ENCODE measurements at regions not wholly inside any gene's neighbourhood (a gene's known extent, or its start where the extent isn't known, plus 50 kb on each side); places are given as distances from the start of the nearest gene placed in this dataset.

- H3K36me3 ChIP-seq (ENCODE audit: control insufficient read depth, insufficient read depth, low read length) = no peaks in the 10 kb centered on the region
- no peak overlapping the region for H3K27ac ChIP-seq (ENCODE audit: insufficient read depth, low read depth, low read length, poor library complexity, severe bottlenecking)
- H3K9me3 ChIP-seq (ENCODE audit: control insufficient read depth, low read length) = no peaks in the 10 kb centered on the region
- H3K27me3 ChIP-seq (ENCODE audit: control insufficient read depth, insufficient read depth, low read length, poor library complexity, severe bottlenecking) = peaks cover 61% of the 10 kb centered on the region
- H3K4me1 ChIP-seq (ENCODE audit: control insufficient read depth, insufficient read depth, low read length) = peaks cover 8% of the 10 kb centered on the region
- 0% methylated on average over 105 of the region's 105 CpGs for WGBS, 2 experiments
- H3K4me3 ChIP-seq (ENCODE audit: insufficient read depth, low read depth, low read length) = peak overlapping the region; percentile 71
Observed at GRCh38 chr4:71186566-71187403, 152.0 kb upstream of the SLC4A4 start.

DNA sequence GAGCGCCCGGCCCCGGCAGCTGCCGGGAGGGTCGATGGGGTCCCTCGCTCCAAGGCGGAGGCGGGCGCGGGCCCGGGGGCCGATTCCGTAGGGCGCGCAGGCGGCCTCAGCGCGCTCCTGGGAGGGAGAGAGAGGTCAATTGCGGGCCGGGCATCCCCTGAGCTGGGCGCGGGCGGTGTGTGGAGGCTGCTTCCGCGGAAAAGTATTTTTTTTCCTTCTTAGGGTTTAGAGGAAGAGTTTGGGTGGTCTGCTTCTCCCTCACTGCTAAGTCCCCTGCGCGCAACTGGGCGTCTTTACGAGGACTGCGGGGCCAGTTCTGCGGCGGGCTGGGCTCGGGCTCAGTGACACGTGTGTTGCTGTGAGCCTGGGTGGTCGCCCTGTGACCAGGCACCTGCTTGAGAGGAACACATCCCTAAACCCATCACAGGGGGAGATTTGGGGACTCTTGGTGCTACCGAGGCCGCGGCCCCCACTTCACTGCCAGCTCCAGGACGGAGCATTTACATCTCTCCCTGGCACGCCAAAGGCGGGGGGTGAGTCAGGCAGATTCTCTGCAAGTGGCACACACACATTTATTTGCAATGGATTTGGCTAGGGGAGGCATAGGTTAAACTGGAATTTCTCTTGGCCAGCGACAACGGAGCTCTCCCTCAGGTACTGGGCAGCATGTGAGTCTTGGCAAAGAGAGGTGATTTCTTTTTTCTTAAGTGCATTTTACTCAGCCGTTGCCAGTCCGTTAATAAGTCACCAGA lies 151.2 kb upstream of the SLC4A4 start:
- Histone ChIP-seq H3K4me3 (ENCODE audit: insufficient read depth, low read depth, low read length) (peak overlapping the region; percentile 71), H3K9me3 (ENCODE audit: control insufficient read depth, low read length) (no peaks in the 10 kb centered on the region), H3K4me1 (ENCODE audit: control insufficient read depth, insufficient read depth, low read length) (peaks cover 8% of the 10 kb centered on the region), H3K36me3 (ENCODE audit: control insufficient read depth, insufficient read depth, low read length) (no peaks in the 10 kb centered on the region), H3K27me3 (ENCODE audit: control insufficient read depth, insufficient read depth, low read length, poor library complexity, severe bottlenecking) (peaks cover 61% of the 10 kb centered on the region), H3K27ac (ENCODE audit: insufficient read depth, low read depth, low read length, poor library complexity, severe bottlenecking) (no peak overlapping the region)
- 1% methylated on average over 45 of the region's 45 CpGs for WGBS, 2 experiments

DNA sequence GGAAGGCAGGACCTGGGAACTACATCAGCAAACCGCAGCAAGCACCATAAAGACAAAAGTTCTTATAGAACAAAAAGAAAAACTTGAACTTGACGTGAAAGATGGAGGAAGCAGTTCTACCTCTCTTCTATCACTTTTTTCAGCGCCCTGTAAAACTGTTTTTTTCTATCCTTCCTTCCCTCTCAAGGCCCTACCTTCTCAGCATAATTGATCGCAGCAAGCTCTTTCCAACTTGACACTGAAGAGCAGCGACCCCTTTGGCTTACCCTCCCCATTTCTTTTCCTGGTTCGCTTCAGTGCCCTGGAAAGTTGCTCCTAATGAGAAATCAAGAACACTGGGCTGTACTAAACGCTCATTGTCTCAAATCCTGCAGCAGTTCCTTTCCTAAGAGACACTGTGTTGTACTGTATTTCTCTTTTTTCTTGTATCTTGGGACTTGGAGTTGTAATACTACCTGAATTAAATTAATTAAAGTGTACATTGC lies 150.6 kb upstream of the SLC4A4 start:
- WGBS, 2 experiments = 10 to 14% methylated on average over 7 of the region's 7 CpGs
- Histone ChIP-seq H3K36me3 (ENCODE audit: control insufficient read depth, insufficient read depth, low read length) (no peaks in the 10 kb centered on the region), H3K27me3 (ENCODE audit: control insufficient read depth, insufficient read depth, low read length, poor library complexity, severe bottlenecking) (peaks cover 61% of the 10 kb centered on the region), H3K27ac (ENCODE audit: insufficient read depth, low read depth, low read length, poor library complexity, severe bottlenecking) (no peak overlapping the region), H3K4me3 (ENCODE audit: insufficient read depth, low read depth, low read length) (peak overlapping the region; percentile 71), H3K9me3 (ENCODE audit: control insufficient read depth, low read length) (no peaks in the 10 kb centered on the region), H3K4me1 (ENCODE audit: control insufficient read depth, insufficient read depth, low read length) (peaks cover 8% of the 10 kb centered on the region)

DNA sequence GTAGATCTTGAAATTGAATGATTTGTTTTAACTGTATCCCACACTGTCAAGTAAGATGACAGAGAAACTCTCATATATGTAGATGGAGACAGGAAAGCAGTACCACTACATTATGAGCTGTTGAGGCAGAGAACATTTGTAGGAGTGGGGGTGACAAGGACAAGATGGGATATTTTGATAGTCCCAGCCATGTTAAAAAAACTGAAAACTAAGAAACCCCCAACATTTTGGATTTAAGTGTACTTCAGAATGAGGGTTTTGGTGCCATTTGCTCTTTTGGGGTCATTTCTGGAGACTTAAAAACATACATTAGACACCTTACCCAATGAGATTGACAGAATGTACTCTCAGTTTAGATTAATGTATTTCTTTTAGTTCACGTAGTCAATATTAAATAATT lies 149.9 kb upstream of the SLC4A4 start:
- 100% methylated on average over 1 of the region's 1 CpG for WGBS, 2 experiments

GRCh38 chr4:71189471-71189870 lies 149.3 kb upstream of the SLC4A4 start:
- no peak overlapping the region for H3K4me3 ChIP-seq (ENCODE audit: insufficient read depth, low read depth, low read length)
- no peaks in the 10 kb centered on the region for H3K36me3 ChIP-seq (ENCODE audit: control insufficient read depth, insufficient read depth, low read length)
- no peaks in the 10 kb centered on the region for H3K9me3 ChIP-seq (ENCODE audit: control insufficient read depth, low read length)
- WGBS, 2 experiments = 93% methylated on average over 6 of the region's 6 CpGs
- H3K27ac ChIP-seq (ENCODE audit: insufficient read depth, low read depth, low read length, poor library complexity, severe bottlenecking) = no peak overlapping the region
- peaks cover 58% of the 10 kb centered on the region for H3K27me3 ChIP-seq (ENCODE audit: control insufficient read depth, insufficient read depth, low read length, poor library complexity, severe bottlenecking)
- peaks cover 8% of the 10 kb centered on the region for H3K4me1 ChIP-seq (ENCODE audit: control insufficient read depth, insufficient read depth, low read length)

More for the DNA sequence above, 149.9 kb upstream of the SLC4A4 start:
- Histone ChIP-seq H3K27ac (ENCODE audit: insufficient read depth, low read depth, low read length, poor library complexity, severe bottlenecking) (no peak overlapping the region), H3K36me3 (ENCODE audit: control insufficient read depth, insufficient read depth, low read length) (no peaks in the 10 kb centered on the region), H3K4me1 (ENCODE audit: control insufficient read depth, insufficient read depth, low read length) (peaks cover 8% of the 10 kb centered on the region), H3K4me3 (ENCODE audit: insufficient read depth, low read depth, low read length) (no peak overlapping the region), H3K9me3 (ENCODE audit: control insufficient read depth, low read length) (no peaks in the 10 kb centered on the region), H3K27me3 (ENCODE audit: control insufficient read depth, insufficient read depth, low read length, poor library complexity, severe bottlenecking) (peaks cover 61% of the 10 kb centered on the region)

- 86 to 90% methylated on average over 1 of the region's 1 CpG for WGBS, 2 experiments
- Histone ChIP-seq H3K36me3 (ENCODE audit: control insufficient read depth, insufficient read depth, low read length) (no peaks in the 10 kb centered on the region), H3K4me3 (ENCODE audit: insufficient read depth, low read depth, low read length) (no peak overlapping the region), H3K27ac (ENCODE audit: insufficient read depth, low read depth, low read length, poor library complexity, severe bottlenecking) (no peak overlapping the region), H3K4me1 (ENCODE audit: control insufficient read depth, insufficient read depth, low read length) (peaks cover 6% of the 10 kb centered on the region), H3K27me3 (ENCODE audit: control insufficient read depth, insufficient read depth, low read length, poor library complexity, severe bottlenecking) (peaks cover 8% of the 10 kb centered on the region), H3K9me3 (ENCODE audit: control insufficient read depth, low read length) (no peaks in the 10 kb centered on the region)
Observed at GRCh38 chr4:71194454-71194853, 144.4 kb upstream of the SLC4A4 start.

DNA sequence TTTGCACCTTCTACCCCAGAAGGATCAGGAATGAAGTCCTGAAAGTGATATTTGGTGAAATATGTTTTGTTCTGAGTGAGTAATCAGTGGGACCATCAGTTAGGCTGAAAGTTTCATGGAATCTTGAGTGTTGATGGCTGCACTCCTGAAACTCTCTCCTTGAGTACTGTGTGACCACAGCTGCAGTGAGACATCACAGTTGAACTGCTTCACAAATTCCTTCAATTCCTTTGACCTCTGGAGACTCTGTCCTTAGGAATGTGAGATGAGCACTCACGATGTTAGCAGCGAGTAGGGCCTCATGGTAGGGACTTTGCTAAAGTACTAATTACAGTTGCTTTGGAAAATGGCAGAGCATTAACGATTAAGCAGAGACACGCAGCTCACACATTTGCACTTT lies 142.9 kb upstream of the SLC4A4 start:
- H3K27ac ChIP-seq (ENCODE audit: insufficient read depth, low read depth, low read length, poor library complexity, severe bottlenecking) = no peak overlapping the region
- H3K9me3 ChIP-seq (ENCODE audit: control insufficient read depth, low read length) = no peaks in the 10 kb centered on the region
- H3K4me1 ChIP-seq (ENCODE audit: control insufficient read depth, insufficient read depth, low read length) = peaks cover 6% of the 10 kb centered on the region
- H3K36me3 ChIP-seq (ENCODE audit: control insufficient read depth, insufficient read depth, low read length) = no peaks in the 10 kb centered on the region
- no peaks in the 10 kb centered on the region for H3K27me3 ChIP-seq (ENCODE audit: control insufficient read depth, insufficient read depth, low read length, poor library complexity, severe bottlenecking)
- 48 to 53% methylated on average over 4 of the region's 4 CpGs for WGBS, 2 experiments
- no peak overlapping the region for H3K4me3 ChIP-seq (ENCODE audit: insufficient read depth, low read depth, low read length)

- Histone ChIP-seq H3K27ac (ENCODE audit: insufficient read depth, low read depth, low read length, poor library complexity, severe bottlenecking) (no peak overlapping the region), H3K4me1 (ENCODE audit: control insufficient read depth, insufficient read depth, low read length) (peaks cover 6% of the 10 kb centered on the region), H3K36me3 (ENCODE audit: control insufficient read depth, insufficient read depth, low read length) (no peaks in the 10 kb centered on the region), H3K9me3 (ENCODE audit: control insufficient read depth, low read length) (no peaks in the 10 kb centered on the region), H3K27me3 (ENCODE audit: control insufficient read depth, insufficient read depth, low read length, poor library complexity, severe bottlenecking) (no peaks in the 10 kb centered on the region), H3K4me3 (ENCODE audit: insufficient read depth, low read depth, low read length) (no peak overlapping the region)
- WGBS, 2 experiments = 97 to 100% methylated on average over 2 of the region's 2 CpGs
Observed at GRCh38 chr4:71198958-71199357, 139.9 kb upstream of the SLC4A4 start.

- H3K4me3 ChIP-seq (ENCODE audit: insufficient read depth, low read depth, low read length) = no peak overlapping the region
- H3K4me1 ChIP-seq (ENCODE audit: control insufficient read depth, insufficient read depth, low read length) = no peaks in the 10 kb centered on the region
- H3K36me3 ChIP-seq (ENCODE audit: control insufficient read depth, insufficient read depth, low read length) = no peaks in the 10 kb centered on the region
- no peaks in the 10 kb centered on the region for H3K9me3 ChIP-seq (ENCODE audit: control insufficient read depth, low read length)
- H3K27ac ChIP-seq (ENCODE audit: insufficient read depth, low read depth, low read length, poor library complexity, severe bottlenecking) = no peak overlapping the region
- H3K27me3 ChIP-seq (ENCODE audit: control insufficient read depth, insufficient read depth, low read length, poor library complexity, severe bottlenecking) = no peaks in the 10 kb centered on the region
- 82 to 92% methylated on average over 2 of the region's 2 CpGs for WGBS, 2 experiments
Observed at GRCh38 chr4:71201057-71201456, 137.8 kb upstream of the SLC4A4 start.

- H3K4me3 ChIP-seq (ENCODE audit: insufficient read depth, low read depth, low read length) = no peak overlapping the region
- H3K27ac ChIP-seq (ENCODE audit: insufficient read depth, low read depth, low read length, poor library complexity, severe bottlenecking) = no peak overlapping the region
- no peaks in the 10 kb centered on the region for H3K27me3 ChIP-seq (ENCODE audit: control insufficient read depth, insufficient read depth, low read length, poor library complexity, severe bottlenecking)
- no peaks in the 10 kb centered on the region for H3K36me3 ChIP-seq (ENCODE audit: control insufficient read depth, insufficient read depth, low read length)
- H3K4me1 ChIP-seq (ENCODE audit: control insufficient read depth, insufficient read depth, low read length) = no peaks in the 10 kb centered on the region
- H3K9me3 ChIP-seq (ENCODE audit: control insufficient read depth, low read length) = no peaks in the 10 kb centered on the region
- 93 to 100% methylated on average over 1 to 2 of the region's 3 CpGs for WGBS, 2 experiments
Observed at GRCh38 chr4:71201817-71202576, 136.8 kb upstream of the SLC4A4 start.
